ENCODE measurements at regions not wholly inside any gene's neighbourhood (a gene's known extent, or its start where the extent isn't known, plus 50 kb on each side); places are given as distances from the start of the nearest gene placed in this dataset.
A peak's percentile ranks its signal among the peaks of the same experiment; 100 is the strongest.
"Not testable (repeated sequence)": the region's sequence is repeated elsewhere in the genome, so short reads cannot be mapped to it uniquely, and the experiment has no call there.

DNA sequence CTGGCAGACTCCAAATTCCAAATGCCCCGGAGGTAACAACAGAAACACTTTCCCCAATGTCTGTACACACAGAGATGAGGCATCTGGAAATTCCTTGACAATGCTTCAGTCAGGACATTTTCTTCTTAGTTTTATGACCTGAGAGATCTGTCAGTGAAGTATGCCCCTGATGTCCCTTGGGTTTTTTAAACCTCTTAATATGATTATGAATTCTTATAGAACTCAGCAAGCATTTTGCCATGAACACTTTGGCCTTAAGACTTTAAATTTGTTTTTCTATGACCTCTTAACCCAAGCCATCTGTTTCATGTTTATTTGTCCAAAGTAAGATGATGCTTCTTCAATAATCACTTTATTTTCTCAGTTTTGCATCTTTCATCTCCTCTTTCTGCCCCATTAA, 1206.2 kb downstream of the GATA3 start:
- TF ChIP-seq EZH2phosphoT487 (IDR thresholded peaks at IDR 0.05; ENCODE audit: low read depth, severe bottlenecking, unreplicated experiment): no peak
- no peak for TF ChIP-seq EZH2 (IDR thresholded peaks at IDR 0.05; ENCODE audit: borderline replicate concordance)
- TF ChIP-seq, protein P1, sequence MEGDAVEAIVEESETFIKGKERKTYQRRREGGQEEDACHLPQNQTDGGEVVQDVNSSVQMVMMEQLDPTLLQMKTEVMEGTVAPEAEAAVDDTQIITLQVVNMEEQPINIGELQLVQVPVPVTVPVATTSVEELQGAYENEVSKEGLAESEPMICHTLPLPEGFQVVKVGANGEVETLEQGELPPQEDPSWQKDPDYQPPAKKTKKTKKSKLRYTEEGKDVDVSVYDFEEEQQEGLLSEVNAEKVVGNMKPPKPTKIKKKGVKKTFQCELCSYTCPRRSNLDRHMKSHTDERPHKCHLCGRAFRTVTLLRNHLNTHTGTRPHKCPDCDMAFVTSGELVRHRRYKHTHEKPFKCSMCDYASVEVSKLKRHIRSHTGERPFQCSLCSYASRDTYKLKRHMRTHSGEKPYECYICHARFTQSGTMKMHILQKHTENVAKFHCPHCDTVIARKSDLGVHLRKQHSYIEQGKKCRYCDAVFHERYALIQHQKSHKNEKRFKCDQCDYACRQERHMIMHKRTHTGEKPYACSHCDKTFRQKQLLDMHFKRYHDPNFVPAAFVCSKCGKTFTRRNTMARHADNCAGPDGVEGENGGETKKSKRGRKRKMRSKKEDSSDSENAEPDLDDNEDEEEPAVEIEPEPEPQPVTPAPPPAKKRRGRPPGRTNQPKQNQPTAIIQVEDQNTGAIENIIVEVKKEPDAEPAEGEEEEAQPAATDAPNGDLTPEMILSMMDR (IDR thresholded peaks at IDR 0.05; ENCODE audit: poor library complexity): no peak
- Histone ChIP-seq H3K79me2 (no peaks in the 10 kb centered on the region), H3K27me3 (no peaks in the 10 kb centered on the region), H3K4me1 (ENCODE audit: insufficient read depth) (peaks cover 3% of the 10 kb centered on the region), H3K9me3 (ENCODE audit: low read depth) (no peaks in the 10 kb centered on the region), H3K9me2 (replicated peaks; ENCODE audit: insufficient read depth) (no peaks in the 10 kb centered on the region), H4K20me1 (ENCODE audit: insufficient read depth, poor library complexity, severe bottlenecking) (no peaks in the 10 kb centered on the region), H3K27ac (no peak overlapping the region), H3K4me3 (no peak overlapping the region), H3K36me3 (replicated peaks; ENCODE audit: insufficient read depth, low read depth) (no peaks in the 10 kb centered on the region), H2AFZ (no peak overlapping the region), H3K4me2 (no peak overlapping the region)
- no peak for DNase-seq (ENCODE audit: low spot score)
- WGBS (ENCODE audit: low lambda C conversion rate, missing lambda C conversion rate): 22% methylated on average over 1 of the region's 1 CpG

DNA sequence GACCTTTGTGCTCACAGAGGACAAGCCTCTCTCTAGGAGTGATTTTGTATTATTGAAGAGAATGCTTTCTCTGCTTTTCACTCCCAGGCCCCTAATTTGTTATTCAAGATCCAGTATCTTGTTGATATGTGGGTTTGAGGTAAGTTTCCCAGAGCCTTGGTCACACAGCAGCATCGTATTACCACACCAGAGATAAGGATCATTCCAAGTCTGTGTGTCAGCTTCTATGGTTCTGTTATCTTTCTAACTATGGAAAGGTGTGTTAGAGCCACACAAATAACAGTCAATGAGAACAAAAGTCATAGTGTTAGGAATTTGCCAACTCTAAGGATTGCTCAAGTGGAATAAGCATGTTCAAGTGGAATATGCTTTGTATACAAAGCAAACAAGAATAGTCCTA, 1208.3 kb downstream of the GATA3 start:
- DNase-seq (ENCODE audit: low spot score): peak; percentile 13
- WGBS (ENCODE audit: low lambda C conversion rate, missing lambda C conversion rate): 7% methylated on average over 1 of the region's 1 CpG
- no peak for TF ChIP-seq EZH2 (IDR thresholded peaks at IDR 0.05; ENCODE audit: borderline replicate concordance)
- TF ChIP-seq, protein P1 (IDR thresholded peaks at IDR 0.05; ENCODE audit: poor library complexity): no peak
- TF ChIP-seq EZH2phosphoT487 (IDR thresholded peaks at IDR 0.05; ENCODE audit: low read depth, severe bottlenecking, unreplicated experiment): no peak
- H3K27ac ChIP-seq: peak overlapping the region; percentile 53
- no peak overlapping the region for H2AFZ ChIP-seq
- H3K4me1 ChIP-seq (ENCODE audit: insufficient read depth): peaks cover 3% of the 10 kb centered on the region
- H3K4me2 ChIP-seq: no peak overlapping the region
- no peaks in the 10 kb centered on the region for H3K36me3 ChIP-seq (replicated peaks; ENCODE audit: insufficient read depth, low read depth)
- H3K4me3 ChIP-seq: no peak overlapping the region
- no peaks in the 10 kb centered on the region for H3K27me3 ChIP-seq
- no peaks in the 10 kb centered on the region for H4K20me1 ChIP-seq (ENCODE audit: insufficient read depth, poor library complexity, severe bottlenecking)
- no peaks in the 10 kb centered on the region for H3K79me2 ChIP-seq
- H3K9me3 ChIP-seq (ENCODE audit: low read depth): no peaks in the 10 kb centered on the region
- H3K9me2 ChIP-seq (replicated peaks; ENCODE audit: insufficient read depth): no peaks in the 10 kb centered on the region

DNA sequence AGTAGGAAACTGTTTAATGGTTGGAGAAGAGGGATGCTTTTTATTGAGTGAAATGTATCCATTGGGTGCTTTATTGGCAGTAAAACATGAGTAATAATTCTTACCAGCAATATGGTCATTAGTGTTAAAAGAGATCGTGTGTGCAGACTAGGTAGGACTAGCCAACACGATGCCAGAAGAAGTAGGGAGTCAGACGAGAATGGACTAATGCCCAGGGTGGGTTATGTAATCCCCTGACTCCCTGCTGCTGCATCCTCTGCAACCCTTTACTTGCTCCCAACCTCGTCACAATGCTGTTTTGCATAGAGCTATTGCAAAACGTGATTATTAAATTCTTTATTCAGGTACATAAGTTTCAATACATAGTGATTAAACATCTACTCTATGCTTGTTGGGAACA, 1213.7 kb downstream of the GATA3 start:
- Histone ChIP-seq H3K4me2 (no peak overlapping the region), H3K9me2 (replicated peaks; ENCODE audit: insufficient read depth) (no peaks in the 10 kb centered on the region), H3K4me1 (ENCODE audit: insufficient read depth) (peaks cover 3% of the 10 kb centered on the region), H3K9me3 (ENCODE audit: low read depth) (no peaks in the 10 kb centered on the region), H3K4me3 (no peak overlapping the region), H4K20me1 (ENCODE audit: insufficient read depth, poor library complexity, severe bottlenecking) (no peaks in the 10 kb centered on the region), H3K27me3 (no peaks in the 10 kb centered on the region), H3K36me3 (replicated peaks; ENCODE audit: insufficient read depth, low read depth) (no peaks in the 10 kb centered on the region), H3K27ac (no peak overlapping the region), H2AFZ (no peak overlapping the region), H3K79me2 (no peaks in the 10 kb centered on the region)
- TF ChIP-seq EZH2phosphoT487 (IDR thresholded peaks at IDR 0.05; ENCODE audit: low read depth, severe bottlenecking, unreplicated experiment) (no peak), EZH2 (IDR thresholded peaks at IDR 0.05; ENCODE audit: borderline replicate concordance) (no peak)
- TF ChIP-seq, protein P1 (IDR thresholded peaks at IDR 0.05; ENCODE audit: poor library complexity): no peak
- DNase-seq (ENCODE audit: low spot score): no peak
- 58% methylated on average over 5 of the region's 5 CpGs for WGBS (ENCODE audit: low lambda C conversion rate, missing lambda C conversion rate)

DNA sequence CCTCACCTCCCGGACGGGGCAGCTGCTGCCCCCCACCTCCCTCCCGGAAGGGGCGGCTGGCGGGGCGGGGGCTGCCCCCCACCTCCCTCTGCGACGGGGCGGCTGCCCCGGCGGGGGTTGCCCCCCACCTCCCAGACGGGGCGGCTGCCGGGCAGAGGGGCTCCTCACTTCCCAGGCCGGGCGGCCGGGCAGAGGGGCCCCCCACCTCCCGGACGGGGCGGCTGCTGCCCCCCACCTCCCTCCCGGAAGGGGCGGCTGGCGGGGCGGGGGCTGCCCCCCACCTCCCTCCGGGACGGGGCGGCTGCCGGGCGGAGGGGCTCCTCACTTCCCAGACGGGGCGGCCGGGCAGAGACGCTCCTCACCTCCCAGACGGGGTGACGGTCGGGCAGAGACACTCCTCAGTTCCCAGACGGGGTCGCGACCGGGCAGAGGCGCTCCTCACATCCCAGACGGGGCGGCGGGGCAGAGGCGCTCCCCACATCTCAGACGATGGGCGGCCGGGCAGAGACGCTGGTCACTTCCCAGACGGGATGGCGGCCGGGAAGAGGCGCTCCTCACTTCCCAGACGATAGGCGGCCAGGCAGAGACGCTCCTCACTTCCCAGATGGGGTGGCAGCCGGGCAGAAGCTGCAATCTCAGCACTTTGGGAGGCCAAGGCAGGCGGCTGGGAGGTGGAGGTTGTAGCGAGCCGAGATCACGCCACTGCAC, 1218.8 kb downstream of the GATA3 start:
- not testable (repeated sequence) for H2AFZ ChIP-seq; H3K4me2 ChIP-seq; H3K4me1 ChIP-seq (ENCODE audit: insufficient read depth); H3K9me2 ChIP-seq (replicated peaks; ENCODE audit: insufficient read depth); H3K36me3 ChIP-seq (replicated peaks; ENCODE audit: insufficient read depth, low read depth); H3K27ac ChIP-seq; DNase-seq (ENCODE audit: low spot score); H3K4me3 ChIP-seq; H4K20me1 ChIP-seq (ENCODE audit: insufficient read depth, poor library complexity, severe bottlenecking); H3K27me3 ChIP-seq; H3K79me2 ChIP-seq; H3K9me3 ChIP-seq (ENCODE audit: low read depth)
- 95% methylated on average over 18 of the region's 61 CpGs for WGBS (ENCODE audit: low lambda C conversion rate, missing lambda C conversion rate)
